ENCODE measurements at regions not wholly inside any gene's neighbourhood (a gene's known extent, or its start where the extent isn't known, plus 50 kb on each side); places are given as distances from the start of the nearest gene placed in this dataset.

DNA sequence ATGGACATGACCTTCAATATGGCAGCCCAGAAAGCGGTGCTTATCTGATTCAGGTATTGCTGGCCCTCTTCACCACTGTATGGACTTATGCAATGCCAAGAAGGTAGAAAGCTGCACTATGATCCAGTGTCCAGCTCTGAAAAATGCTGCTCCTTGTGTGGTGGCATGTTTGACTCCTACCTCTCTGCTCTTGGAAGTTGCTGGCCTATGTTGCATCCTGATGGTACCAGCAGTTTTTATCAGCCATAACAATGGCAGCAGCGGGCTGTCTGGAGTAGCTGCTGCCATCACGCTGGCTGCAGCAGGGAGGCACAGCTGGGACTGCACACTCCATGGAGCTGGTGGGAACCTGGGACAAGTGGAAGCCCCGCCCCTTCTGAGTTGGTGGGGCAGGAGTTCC lies 53.1 kb upstream of the MED9 start:
- TF ChIP-seq CTCF (IDR thresholded peaks at IDR 0.05) (no peak), POLR2A (IDR thresholded peaks at IDR 0.05) (no peak)
